ENCODE measurements at regions not wholly inside any gene's neighbourhood (a gene's known extent, or its start where the extent isn't known, plus 50 kb on each side); places are given as distances from the start of the nearest gene placed in this dataset.

- TF ChIP-seq SMC3 (conservative IDR thresholded peaks at IDR 0.05; ENCODE audit: poor library complexity): no peak
- TF ChIP-seq CTCF (IDR thresholded peaks at IDR 0.05; ENCODE audit: poor library complexity, severe bottlenecking): no peak
- no peak for TF ChIP-seq EZH2 (IDR thresholded peaks at IDR 0.05; ENCODE audit: borderline replicate concordance, insufficient read depth, low read length, poor library complexity, severe bottlenecking)
- TF ChIP-seq RAD21 (conservative IDR thresholded peaks at IDR 0.05): no peak
These were observed 386.9 kb downstream of the FIGN start for GRCh38 chr2:163348857-163349380.
